Fibroblast of pulmonary artery (primary cell): ENCODE measurements at regions not wholly inside any gene's neighbourhood (a gene's known extent, or its start where the extent isn't known, plus 50 kb on each side); places are given as distances from the start of the nearest gene placed in this dataset.

Experiments
- DNase-seq: peaks from one replicate; pipeline ENCODE4 v3.0.0-alpha.2; 2010; ENCODE audit warnings: low read depth
- H3K4me3 ChIP-seq: replicated peaks from 2 replicates; pipeline ENCODE4 v1.5.1; 2011; ENCODE audit warnings: low read depth, mild to moderate bottlenecking, control low read depth, low read length, moderate library complexity
- TF ChIP-seq, protein P1 (sequence below): IDR thresholded peaks from 2 replicates; pipeline ENCODE4 v1.5.1; 2011; ENCODE audit warnings: mild to moderate bottlenecking, control low read depth, low read length, inconsistent platforms; ENCODE audit errors: missing control alignments

DNA sequence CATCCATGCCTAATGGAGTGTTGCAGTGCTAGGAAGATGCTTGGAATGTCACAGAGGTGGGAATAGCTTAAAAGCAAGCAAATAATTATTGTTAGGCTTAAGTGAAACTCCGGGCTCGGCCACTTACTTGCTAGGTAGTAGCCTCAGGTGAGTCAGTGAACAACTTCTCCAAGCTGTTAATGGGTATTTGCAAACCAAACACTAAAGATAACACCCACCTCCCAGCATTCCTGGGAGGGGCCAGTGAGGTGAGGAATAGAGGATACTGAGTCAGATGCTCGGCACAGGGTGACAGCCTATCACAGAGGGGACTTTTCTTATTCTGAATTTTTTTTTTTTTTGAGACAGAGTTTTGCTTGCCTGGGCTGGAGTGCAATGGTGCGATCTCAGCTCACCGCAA, 151.2 kb upstream of the RFLNA start:
- no peak overlapping the region for H3K4me3 ChIP-seq
- no peak for DNase-seq
- TF ChIP-seq, protein P1, sequence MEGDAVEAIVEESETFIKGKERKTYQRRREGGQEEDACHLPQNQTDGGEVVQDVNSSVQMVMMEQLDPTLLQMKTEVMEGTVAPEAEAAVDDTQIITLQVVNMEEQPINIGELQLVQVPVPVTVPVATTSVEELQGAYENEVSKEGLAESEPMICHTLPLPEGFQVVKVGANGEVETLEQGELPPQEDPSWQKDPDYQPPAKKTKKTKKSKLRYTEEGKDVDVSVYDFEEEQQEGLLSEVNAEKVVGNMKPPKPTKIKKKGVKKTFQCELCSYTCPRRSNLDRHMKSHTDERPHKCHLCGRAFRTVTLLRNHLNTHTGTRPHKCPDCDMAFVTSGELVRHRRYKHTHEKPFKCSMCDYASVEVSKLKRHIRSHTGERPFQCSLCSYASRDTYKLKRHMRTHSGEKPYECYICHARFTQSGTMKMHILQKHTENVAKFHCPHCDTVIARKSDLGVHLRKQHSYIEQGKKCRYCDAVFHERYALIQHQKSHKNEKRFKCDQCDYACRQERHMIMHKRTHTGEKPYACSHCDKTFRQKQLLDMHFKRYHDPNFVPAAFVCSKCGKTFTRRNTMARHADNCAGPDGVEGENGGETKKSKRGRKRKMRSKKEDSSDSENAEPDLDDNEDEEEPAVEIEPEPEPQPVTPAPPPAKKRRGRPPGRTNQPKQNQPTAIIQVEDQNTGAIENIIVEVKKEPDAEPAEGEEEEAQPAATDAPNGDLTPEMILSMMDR, result no peak

DNA sequence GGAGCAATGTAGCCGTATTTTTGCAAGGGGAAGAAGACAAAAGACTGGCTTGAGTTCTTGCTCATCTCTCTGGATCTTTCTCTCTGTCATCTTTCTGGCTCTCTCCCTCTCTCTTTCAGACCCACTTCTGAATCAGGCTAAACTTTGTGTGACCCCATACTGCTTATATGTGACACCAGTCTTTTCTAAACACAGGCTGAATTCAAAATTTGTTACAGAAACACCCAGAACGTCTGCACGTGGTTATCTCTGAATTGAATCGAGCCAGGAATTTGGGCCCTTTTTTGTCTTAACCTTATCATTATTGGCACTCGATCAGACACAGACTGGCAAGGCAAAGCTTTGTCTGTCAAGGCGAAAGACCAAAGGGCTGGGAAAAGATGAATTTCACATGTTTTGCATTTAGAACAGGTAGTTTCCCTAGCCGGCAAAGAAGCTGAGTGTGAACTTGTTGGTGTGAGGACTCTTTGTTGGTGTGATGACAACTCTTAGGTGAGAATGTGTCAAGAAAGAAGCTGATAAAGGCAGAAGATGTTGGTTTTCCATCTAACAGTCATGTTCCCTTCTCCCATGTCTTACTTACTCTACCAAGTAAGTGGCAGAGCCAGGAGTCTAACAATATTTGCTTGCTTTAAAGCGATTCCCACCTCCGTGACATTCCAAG, 150.2 kb upstream of the RFLNA start:
- DNase-seq, result no peak
- TF ChIP-seq, protein P1, result no peak

DNA sequence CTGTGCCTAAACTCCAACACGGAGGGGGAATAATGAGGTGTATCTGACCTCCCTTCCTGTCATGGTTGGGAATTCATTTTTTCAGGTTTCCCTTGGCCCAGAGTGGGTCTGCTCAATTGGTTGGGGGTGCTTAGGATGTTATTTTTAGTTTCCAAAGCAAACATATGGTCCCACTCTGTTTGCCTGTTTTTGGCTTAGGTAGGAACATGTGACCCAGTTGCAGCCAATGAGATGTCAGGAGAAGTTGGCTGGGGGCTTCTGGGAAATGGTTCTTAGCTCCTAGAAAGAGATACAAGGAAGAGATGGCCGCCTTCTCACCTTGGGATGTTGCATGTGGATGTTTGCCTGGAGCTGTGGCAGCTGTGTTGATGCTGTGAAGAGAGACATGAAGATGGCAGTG, 147.9 kb upstream of the RFLNA start:
- TF ChIP-seq, protein P1, result no peak
- H3K4me3 ChIP-seq, result no peak overlapping the region
- no peak for DNase-seq

More for the DNA sequence above, 150.2 kb upstream of the RFLNA start:
- no peak overlapping the region for H3K4me3 ChIP-seq

DNA sequence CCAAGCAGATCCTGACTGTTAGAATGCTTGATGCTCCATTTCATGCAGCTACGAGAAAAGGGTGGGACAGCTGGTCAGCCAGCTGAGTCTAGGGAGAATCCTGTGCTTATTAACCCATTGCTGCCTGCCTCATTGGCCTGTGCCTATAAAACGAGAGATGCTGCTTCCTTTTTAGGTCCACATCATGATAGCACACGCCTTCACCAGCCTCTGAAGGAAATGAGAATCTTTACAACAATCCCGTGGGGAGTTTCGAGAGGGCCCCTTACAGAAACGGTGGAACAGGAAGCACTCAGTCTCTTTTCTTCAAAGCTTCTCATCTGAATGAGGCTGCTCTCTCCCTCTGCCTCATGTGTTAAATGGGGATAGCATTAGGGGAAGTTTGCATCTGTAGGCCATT, 147.3 kb upstream of the RFLNA start:
- no peak overlapping the region for H3K4me3 ChIP-seq
- no peak for DNase-seq
- TF ChIP-seq, protein P1, result no peak

DNA sequence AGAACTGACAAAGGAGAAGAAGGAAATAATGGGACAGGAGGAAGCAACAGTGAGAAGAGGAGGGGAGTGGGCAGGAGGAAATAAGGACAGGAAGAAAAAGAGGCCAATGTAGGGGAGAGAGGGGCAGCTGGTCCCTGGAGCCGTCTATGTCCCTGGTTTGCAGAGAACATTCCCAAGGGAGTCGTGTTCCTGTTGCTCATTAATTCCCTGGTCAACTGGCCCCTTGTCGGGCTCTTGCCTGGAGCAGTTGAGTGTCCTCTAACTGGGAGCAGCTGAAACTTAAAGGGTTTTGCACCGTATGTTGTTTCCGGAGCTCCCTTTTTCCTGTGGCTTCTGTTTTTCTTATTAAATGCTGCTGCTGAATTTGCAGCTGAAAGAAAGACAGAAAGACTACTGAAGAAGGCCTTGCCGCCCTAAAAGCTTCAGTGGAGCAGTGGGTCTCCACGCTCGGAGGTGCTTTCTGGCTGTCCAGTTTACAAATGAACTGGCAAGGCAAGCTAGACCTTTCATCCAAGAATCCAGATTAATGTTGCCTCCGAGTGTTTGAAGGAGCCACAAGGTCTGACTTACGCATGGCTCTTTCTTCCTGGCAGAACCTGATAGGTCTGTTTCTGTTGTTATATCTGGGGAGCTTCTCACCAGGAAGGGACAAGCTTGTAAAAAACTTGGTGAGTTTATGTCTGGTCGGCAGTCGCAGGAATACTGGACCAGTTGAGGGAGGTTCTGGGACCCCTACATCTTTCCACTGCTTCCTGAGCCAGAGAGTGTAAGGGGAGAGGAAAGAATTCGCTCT, 146.2 kb upstream of the RFLNA start:
- TF ChIP-seq, protein P1, result no peak
- no peak overlapping the region for H3K4me3 ChIP-seq

DNA sequence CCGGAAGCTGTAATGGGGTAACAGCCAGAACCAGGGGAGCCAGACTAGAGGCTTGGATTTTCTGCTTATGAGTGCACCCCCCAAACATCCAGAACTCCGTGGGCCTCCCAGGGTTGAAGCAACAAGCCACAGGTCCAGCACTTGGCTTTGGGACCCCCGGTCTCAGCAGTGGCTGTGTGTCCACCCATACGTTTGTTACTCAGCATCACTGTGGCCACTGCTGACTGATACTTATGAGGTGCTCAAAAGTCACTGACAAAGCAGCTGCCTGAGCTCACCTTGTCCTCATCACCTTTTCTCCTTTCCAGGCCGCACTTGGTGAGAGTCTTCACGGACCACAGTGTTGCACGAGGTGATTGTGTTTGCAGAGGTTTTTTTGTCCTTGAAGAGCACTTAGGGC, 145.6 kb upstream of the RFLNA start:
- DNase-seq, result no peak
- H3K4me3 ChIP-seq, result no peak overlapping the region
- TF ChIP-seq, protein P1, result no peak

More for the DNA sequence above, 146.2 kb upstream of the RFLNA start:
- DNase-seq, result no peak
